HEK293T (cell line): ENCODE measurements at regions not wholly inside any gene's neighbourhood (a gene's known extent, or its start where the extent isn't known, plus 50 kb on each side); places are given as distances from the start of the nearest gene placed in this dataset.

Experiments used
- ARNT ChIP-seq: fragments of 450-650 bp; IDR thresholded peaks from 2 replicates; pipeline ENCODE4 v1.6.1; 2017; ENCODE audit warnings: mild to moderate bottlenecking
- BHLHE40 ChIP-seq: fragments of 450-650 bp; IDR thresholded peaks from 2 replicates; pipeline ENCODE4 v1.6.1; 2016; ENCODE audit warnings: mild to moderate bottlenecking, moderate library complexity, borderline replicate concordance
- CTBP1 ChIP-seq: fragments of 450-650 bp; IDR thresholded peaks from 2 replicates; pipeline ENCODE4 v1.6.1; 2016; ENCODE audit warnings: borderline replicate concordance
- ELF4 ChIP-seq: fragments of 450-650 bp; IDR thresholded peaks from 2 replicates; pipeline ENCODE4 v1.6.1; 2017; ENCODE audit warnings: antibody characterized with exemption
- FOXA1 ChIP-seq: fragments of 450-650 bp; IDR thresholded peaks from 2 replicates; pipeline ENCODE4 v1.6.1; 2016; ENCODE audit warnings: mild to moderate bottlenecking
- FOXK2 ChIP-seq: fragments of 450-650 bp; IDR thresholded peaks from 2 replicates; pipeline ENCODE4 v1.6.1; 2016; ENCODE audit warnings: mild to moderate bottlenecking
- FOXM1 ChIP-seq: fragments of 450-650 bp; IDR thresholded peaks from 2 replicates; pipeline ENCODE4 v1.6.1; 2017; ENCODE audit warnings: mild to moderate bottlenecking, borderline replicate concordance
- L3MBTL2 ChIP-seq: fragments of 450-650 bp; conservative IDR thresholded peaks from 2 replicates; pipeline ENCODE4 v1.6.1; 2016; ENCODE audit warnings: mild to moderate bottlenecking
- LEF1 ChIP-seq: fragments of 450-650 bp; IDR thresholded peaks from 2 replicates; pipeline ENCODE4 v1.6.1; 2017; ENCODE audit warnings: mild to moderate bottlenecking, borderline replicate concordance
- SP1 ChIP-seq: fragments of 450-650 bp; IDR thresholded peaks from 2 replicates; pipeline ENCODE4 v1.6.1; 2017
- SUZ12 ChIP-seq: fragments of 450-650 bp; IDR thresholded peaks from 2 replicates; pipeline ENCODE4 v1.6.1; 2016; ENCODE audit warnings: mild to moderate bottlenecking
- ZNF384 ChIP-seq: fragments of 450-650 bp; IDR thresholded peaks from 2 replicates; pipeline ENCODE4 v1.6.1; 2016
- TF ChIP-seq, protein P1 (sequence below): fragments of 450-650 bp; IDR thresholded peaks from 2 replicates; pipeline ENCODE4 v1.6.1; 2016

- no peak for TF ChIP-seq SUZ12
- no peak for TF ChIP-seq BHLHE40
- no peak for TF ChIP-seq SP1
- no peak for TF ChIP-seq FOXK2
- no peak for TF ChIP-seq ARNT
- TF ChIP-seq L3MBTL2 = no peak
- TF ChIP-seq FOXM1 = no peak
- TF ChIP-seq ZNF384 = no peak
- TF ChIP-seq, protein P1, sequence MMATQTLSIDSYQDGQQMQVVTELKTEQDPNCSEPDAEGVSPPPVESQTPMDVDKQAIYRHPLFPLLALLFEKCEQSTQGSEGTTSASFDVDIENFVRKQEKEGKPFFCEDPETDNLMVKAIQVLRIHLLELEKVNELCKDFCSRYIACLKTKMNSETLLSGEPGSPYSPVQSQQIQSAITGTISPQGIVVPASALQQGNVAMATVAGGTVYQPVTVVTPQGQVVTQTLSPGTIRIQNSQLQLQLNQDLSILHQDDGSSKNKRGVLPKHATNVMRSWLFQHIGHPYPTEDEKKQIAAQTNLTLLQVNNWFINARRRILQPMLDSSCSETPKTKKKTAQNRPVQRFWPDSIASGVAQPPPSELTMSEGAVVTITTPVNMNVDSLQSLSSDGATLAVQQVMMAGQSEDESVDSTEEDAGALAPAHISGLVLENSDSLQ = no peak
- TF ChIP-seq ELF4 = no peak
- TF ChIP-seq CTBP1 = no peak
- no peak for TF ChIP-seq FOXA1
- no peak for TF ChIP-seq LEF1
Observed at GRCh38 chr20:39876976-39877635, 811.9 kb downstream of the MAFB start.
